HepG2 (cell line): ENCODE measurements at regions not wholly inside any gene's neighbourhood (a gene's known extent, or its start where the extent isn't known, plus 50 kb on each side); places are given as distances from the start of the nearest gene placed in this dataset.

Experiments
- ATAC-seq: fragments of 200-7000 bp; cut with Tn5 transposase; 3 replicates; pipeline ENCODE4 v1.9.1; 2020; ENCODE audit warnings: mild to moderate bottlenecking, moderate library complexity
- BruUV-seq: library from RNA; stranded (reverse); fragments of 400-500 nt; replicated peaks from 2 replicates; lab custom pipeline; 2021; lab: Mats Ljungman, UMichigan
- CTCF ChIA-PET: fragments of 300-600 bp; formaldehyde crosslinking; extraction: SDS; loops from one replicate; lab custom pipeline; 2021; ENCODE audit warnings: low total read pairs, inconsistent platforms, low intra/inter-chr PET ratio; lab: Yijun Ruan, JAX
- POLR2A ChIA-PET: fragments of 350-600 bp; sonication (Branson Sonifier 250); formaldehyde crosslinking; loops from one replicate; lab custom pipeline; 2020; ENCODE audit warnings: antibody characterized with exemption, inconsistent platforms; lab: Yijun Ruan, JAX
- DNase-seq: peaks from one replicate; pipeline ENCODE4 v3.0.0-alpha.2; 2015; ENCODE audit warnings: low spot score
- FAIRE-seq: peaks from 3 replicates; lab custom pipeline; 2011; peaks lifted over from hg19 to GRCh38; lab: Jason Lieb, UNC
- H2AFZ ChIP-seq: one replicate; pipeline ENCODE4 v1.6.1; 2011; ENCODE audit warnings: low read length, inconsistent platforms
- H3K27ac ChIP-seq: fragments of 300-600 bp; 3 replicates; pipeline ENCODE4 v1.8.0; 2011; ENCODE audit warnings: mixed run types, mild to moderate bottlenecking, mixed read lengths, low read length, inconsistent platforms; ENCODE audit not compliant: insufficient read depth; ENCODE audit errors: extremely low read length
- H3K27me3 ChIP-seq, 2 experiments: fragments of 200-600 bp in 1 of 2; 2 replicates in 1 of 2; 3 replicates in 1 of 2; pipeline versions ENCODE4 v1.6.0 to v1.8.0; 2011; ENCODE audit warnings: low read length in 2 of 2, mild to moderate bottlenecking in 2 of 2, moderate library complexity in 2 of 2, inconsistent platforms in 1 of 2; ENCODE audit not compliant: insufficient read depth in 2 of 2, control insufficient read depth in 1 of 2
- H3K36me3 ChIP-seq, 2 experiments: fragments of 200-600 bp in 1 of 2; replicated peaks in 1 of 2; 2 replicates in 1 of 2; 3 replicates in 1 of 2; pipeline versions ENCODE4 v1.5.1 to v1.8.0; 2011; ENCODE audit warnings: low read length in 2 of 2, inconsistent platforms in 1 of 2; ENCODE audit not compliant: insufficient read depth in 2 of 2, control insufficient read depth in 1 of 2
- H3K4me1 ChIP-seq: 2 replicates; pipeline ENCODE4 v1.5.1; 2012; ENCODE audit warnings: low read length, inconsistent platforms; ENCODE audit not compliant: insufficient read depth
- H3K4me2 ChIP-seq: 2 replicates; pipeline ENCODE4 v1.6.0; 2011; ENCODE audit warnings: low read depth, low read length, inconsistent platforms
- H3K4me3 ChIP-seq, 3 experiments: fragments of 200-600 bp in 1 of 3; sonication (generic), shearing (Covaris generic) in 1 of 3; replicated peaks in 1 of 3; 2 replicates each; pipeline ENCODE4 v1.5.1; 2011 to 2016; ENCODE audit warnings: low read length in 3 of 3, inconsistent platforms in 2 of 3, low read depth in 2 of 3, mild to moderate bottlenecking in 2 of 3, control low read depth in 1 of 3, mixed read lengths in 1 of 3; ENCODE audit not compliant: insufficient read depth in 1 of 3
- H3K79me2 ChIP-seq: one replicate; pipeline ENCODE4 v1.6.1; 2011; ENCODE audit warnings: low read length, inconsistent platforms; ENCODE audit not compliant: insufficient read depth
- H3K9ac ChIP-seq: 2 replicates; pipeline ENCODE4 v1.6.0; 2011; ENCODE audit warnings: mild to moderate bottlenecking, low read depth, low read length, inconsistent platforms; ENCODE audit not compliant: insufficient read depth
- H3K9me3 ChIP-seq: 2 replicates; pipeline ENCODE4 v1.5.1; 2012; ENCODE audit warnings: mild to moderate bottlenecking, low read length
- H4K20me1 ChIP-seq: 2 replicates; pipeline ENCODE4 v1.6.0; 2011; ENCODE audit warnings: inconsistent platforms, mild to moderate bottlenecking, low read length, moderate library complexity; ENCODE audit not compliant: insufficient read depth
- CEBPB ChIP-seq: IDR thresholded peaks from 2 replicates; pipeline ENCODE4 v1.6.1; 2011; ENCODE audit warnings: low read depth, low read length, improper control_type of control experiment, borderline replicate concordance
- SMAD1 ChIP-seq: sonication (generic); formaldehyde crosslinking; IDR thresholded peaks from 2 replicates; pipeline ENCODE4 v1.4.0; 2020; ENCODE audit warnings: missing genetic modification reagents, low read depth, mild to moderate bottlenecking, borderline replicate concordance
- ZNF121 ChIP-seq: sonication (generic); formaldehyde crosslinking; IDR thresholded peaks from 2 replicates; pipeline ENCODE4 v1.5.0; 2020; ENCODE audit warnings: mild to moderate bottlenecking, missing genetic modification reagents
- ZNF672 ChIP-seq: sonication (generic); formaldehyde crosslinking; IDR thresholded peaks from 2 replicates; pipeline ENCODE4 v1.8.1; 2022; ENCODE audit warnings: missing genetic modification reagents
- ZSCAN12 ChIP-seq: sonication (generic); formaldehyde crosslinking; IDR thresholded peaks from 2 replicates; pipeline ENCODE4 v1.9.0; 2021; ENCODE audit warnings: mild to moderate bottlenecking, missing genetic modification reagents
- WGBS: methylation state at CpG from one replicate; pipeline ENCODE4 v1.1.6; 2017; ENCODE audit warnings: low lambda C conversion rate; 5-methylcytosine and 5-hydroxymethylcytosine counted together
- in situ Hi-C: cut with HindIII; loops from 2 replicates; pipeline ENCODE4 v1.10.0; 2017; ENCODE audit warnings: low pct_unique_long_range_greater_than_20kb; ENCODE audit not compliant: extremely low pct_ligation_motif_present
- intact Hi-C: fragments of 100-400 bp; cut with micrococcal nuclease; formaldehyde crosslinking; loops from one replicate; pipeline ENCODE4 v1.10.0; 2022; ENCODE audit not compliant: unreplicated experiment

DNA sequence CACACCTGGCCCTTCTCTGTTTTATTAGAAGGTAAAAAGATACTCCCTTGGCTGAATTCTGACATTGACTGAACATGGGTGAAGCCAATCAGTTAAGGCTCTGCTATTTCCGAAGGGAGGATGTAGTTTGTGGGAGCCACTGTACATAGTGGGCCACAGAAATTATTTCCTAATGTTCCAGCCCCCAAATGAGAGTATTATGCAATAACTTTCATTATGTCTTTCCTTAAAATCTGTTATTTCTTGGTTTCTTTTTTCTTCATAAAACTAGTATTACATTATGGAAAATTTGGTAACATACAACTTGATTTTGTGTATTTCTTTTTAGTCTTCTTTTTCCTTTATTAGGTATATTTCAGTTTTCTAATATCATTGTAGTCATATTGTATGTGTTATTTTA is 51.9 kb upstream of the EP300 start:
- no TSS peak for BruUV-seq
- 67% methylated on average over 1 of the region's 1 CpG for whole genome bisulfite sequencing
- no peak for FAIRE-seq

DNA sequence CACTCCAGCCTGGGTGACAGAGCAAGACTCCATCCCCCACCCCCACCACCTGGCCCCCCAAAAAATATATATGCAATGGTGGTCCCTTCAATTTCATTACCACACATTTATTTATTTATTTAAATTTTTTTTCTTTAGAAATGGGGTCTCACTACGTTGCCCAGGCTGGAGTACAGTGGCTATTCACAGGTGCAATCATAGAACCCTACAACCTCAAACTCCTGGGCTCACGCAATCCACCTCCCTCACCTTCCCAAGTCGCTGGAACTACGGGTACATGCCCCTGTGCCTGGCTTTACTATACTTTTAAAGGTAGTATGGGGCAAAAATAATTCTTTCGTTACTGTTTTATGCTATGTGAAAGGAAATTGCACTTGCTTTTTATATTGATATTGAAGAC is 50.9 kb upstream of the EP300 start:
- no peak for TF ChIP-seq ZSCAN12 (CRISPR knock-in tag)
- 0 out of 2 replicates have a peak, but pooled peaks have one; percentile 17 for TF ChIP-seq ZNF121 (CRISPR knock-in tag)
- no peak for TF ChIP-seq SMAD1 (CRISPR knock-in tag)
- Histone ChIP-seq H3K4me1 (peaks cover 11% of the 10 kb centered on the region; the same call in 1 of the 2 replicates), H3K27ac (no peak overlapping the region), H3K27me3 (no peaks in the 10 kb centered on the region), H2AFZ (no peak overlapping the region), H3K79me2 (no peaks in the 10 kb centered on the region), H3K4me2 (no peak overlapping the region), H3K9me3 (no peaks in the 10 kb centered on the region), H3K4me3 (no peak overlapping the region), H3K36me3 (no peaks in the 10 kb centered on the region), H3K9ac (no peak overlapping the region), H4K20me1 (no peaks in the 10 kb centered on the region)
- FAIRE-seq, result no peak
- ChIA-PET CTCF (no interaction called here), POLR2A (no interaction called here)
- ATAC-seq, result no peak
- intact Hi-C loops, result no loop called here
- no TSS peak for BruUV-seq
- no peak for DNase-seq
- in situ Hi-C loops, result no loop called here
- WGBS, result 81% methylated on average over 5 of the region's 5 CpGs

More for the DNA sequence above, 51.9 kb upstream of the EP300 start:
- H3K9me3 ChIP-seq, result no peaks in the 10 kb centered on the region
- H3K79me2 ChIP-seq, result no peaks in the 10 kb centered on the region
- no peaks in the 10 kb centered on the region for H4K20me1 ChIP-seq
- H3K9ac ChIP-seq, result no peak overlapping the region
- intact Hi-C loops, result no loop called here
- POLR2A ChIA-PET, result no interaction called here
- H3K36me3 ChIP-seq, result no peaks in the 10 kb centered on the region
- H3K4me3 ChIP-seq, result no peak overlapping the region
- no peak for DNase-seq
- no peaks in the 10 kb centered on the region for H3K27me3 ChIP-seq
- peaks cover 5% of the 10 kb centered on the region; the same call in 1 of the 2 replicates for H3K4me1 ChIP-seq
- in situ Hi-C loops, result no loop called here
- no peak for ATAC-seq
- H3K4me2 ChIP-seq, result no peak overlapping the region
- TF ChIP-seq ZNF672 (CRISPR knock-in tag) (no peak), CEBPB (peak; percentile 59)
- no peak overlapping the region for H3K27ac ChIP-seq
- no peak overlapping the region for H2AFZ ChIP-seq
- CTCF ChIA-PET, result no interaction called here
